GM19328 (cell line): ENCODE measurements at regions not wholly inside any gene's neighbourhood (a gene's known extent, or its start where the extent isn't known, plus 50 kb on each side); places are given as distances from the start of the nearest gene placed in this dataset.
"Not testable (repeated sequence)": the region's sequence is repeated elsewhere in the genome, so short reads cannot be mapped to it uniquely, and the experiment has no call there.

Source experiments
- ATAC-seq: cut with Tn5 transposase; IDR thresholded peaks from one replicate; pipeline ENCODE4 v1.9.1; 2021; ENCODE audit warnings: mild to moderate bottlenecking, moderate library complexity; ENCODE audit not compliant: unreplicated experiment

- no peak for ATAC-seq
Observed at GRCh38 chr3:157921811-157922210, 184.4 kb downstream of the SHOX2 start.

- ATAC-seq: no peak
Observed at GRCh38 chr3:157920822-157921700, 185.2 kb downstream of the SHOX2 start.

- ATAC-seq: no peak
Observed at GRCh38 chr3:157919319-157919887, 186.8 kb downstream of the SHOX2 start.

- no peak for ATAC-seq
Observed at GRCh38 chr3:157918402-157918801, 187.8 kb downstream of the SHOX2 start.

- ATAC-seq: no peak
Observed at GRCh38 chr3:157916672-157917071, 189.5 kb downstream of the SHOX2 start.

GRCh38 chr3:157914882-157915281 lies 191.3 kb downstream of the SHOX2 start:
- no peak for ATAC-seq

GRCh38 chr3:157913741-157914150 lies 192.5 kb downstream of the SHOX2 start:
- ATAC-seq: no peak

GRCh38 chr3:157912514-157913451 lies 193.4 kb downstream of the SHOX2 start:
- no peak for ATAC-seq

GRCh38 chr3:157906627-157907026 lies 199.6 kb downstream of the SHOX2 start:
- no peak for ATAC-seq

- no peak for ATAC-seq
Observed at GRCh38 chr3:157905885-157906284, 200.3 kb downstream of the SHOX2 start.

- ATAC-seq: not testable (repeated sequence)
Observed at GRCh38 chr3:157902680-157903079, 203.5 kb downstream of the SHOX2 start.

- ATAC-seq: no peak
Observed at GRCh38 chr3:157888040-157888439, 218.2 kb downstream of the SHOX2 start.

- no peak for ATAC-seq
Observed at GRCh38 chr3:157876556-157876955, 229.7 kb downstream of the SHOX2 start.

- no peak for ATAC-seq
Observed at GRCh38 chr3:157872902-157873301, 233.3 kb downstream of the SHOX2 start.

GRCh38 chr3:157871838-157872460 lies 234.3 kb downstream of the SHOX2 start:
- no peak for ATAC-seq

GRCh38 chr3:157871248-157871647 lies 235.0 kb downstream of the SHOX2 start:
- no peak for ATAC-seq

- no peak for ATAC-seq
Observed at GRCh38 chr3:157868946-157869345, 237.3 kb downstream of the SHOX2 start.

GRCh38 chr3:157868196-157868595 lies 238.0 kb downstream of the SHOX2 start:
- ATAC-seq: no peak

- ATAC-seq: peak; percentile 90
Observed at GRCh38 chr3:157865352-157866000, 240.7 kb downstream of the SHOX2 start.

- no peak for ATAC-seq
Observed at GRCh38 chr3:157861076-157861765, 245.0 kb downstream of the SHOX2 start.
